Right ventricle myocardium superior (tissue), 1 donor: ENCODE measurements at regions not wholly inside any gene's neighbourhood (a gene's known extent, or its start where the extent isn't known, plus 50 kb on each side); places are given as distances from the start of the nearest gene placed in this dataset.
"Not testable (repeated sequence)": the region's sequence is repeated elsewhere in the genome, so short reads cannot be mapped to it uniquely, and the experiment has no call there.

ENCODE experiments used
- ATAC-seq: fragments of 200-7000 bp; cut with Tn5 transposase; one replicate; pipeline ENCODE4 v1.9.1; 2020; ENCODE audit warnings: mild to moderate bottlenecking; ENCODE audit not compliant: poor library complexity
- DNase-seq: peaks from one replicate; pipeline ENCODE4 v3.0.0-alpha.2; 2020
- intact Hi-C: fragments of 100-400 bp; cut with DNase I; formaldehyde crosslinking; loops from one replicate; pipeline ENCODE4 v1.11.2; 2022
- donor health status: DM: no; HTN: yes; CAD: no; lungs with severe emphysema.

GRCh38 chr21:14833666-14834351, 231.0 kb downstream of the NRIP1 start:
- no peak for DNase-seq

GRCh38 chr21:14833241-14833640, 231.6 kb downstream of the NRIP1 start:
- DNase-seq = no peak
- intact Hi-C loops = no loop called here
- ATAC-seq = no peak

More at GRCh38 chr21:14833666-14834351, 231.0 kb downstream of the NRIP1 start:
- intact Hi-C loops = no loop called here
- no peak for ATAC-seq

GRCh38 chr21:14830307-14830706, 234.5 kb downstream of the NRIP1 start:
- intact Hi-C loops = no loop called here
- no peak for ATAC-seq
- no peak for DNase-seq

GRCh38 chr21:14829685-14830084, 235.1 kb downstream of the NRIP1 start:
- intact Hi-C loops = no loop called here
- no peak for ATAC-seq
- DNase-seq = no peak

- intact Hi-C loops = no loop called here
- DNase-seq (no peak), ATAC-seq (no peak)
Observed at GRCh38 chr21:14827468-14827867, 237.3 kb downstream of the NRIP1 start.

GRCh38 chr21:14826630-14827029, 238.2 kb downstream of the NRIP1 start:
- DNase-seq = no peak
- intact Hi-C loops = no loop called here

GRCh38 chr21:14825514-14825974, 239.3 kb downstream of the NRIP1 start:
- ATAC-seq (no peak), DNase-seq (no peak)
- intact Hi-C loops = no loop called here

More at GRCh38 chr21:14826630-14827029, 238.2 kb downstream of the NRIP1 start:
- no peak for ATAC-seq

GRCh38 chr21:14824126-14824525, 240.7 kb downstream of the NRIP1 start:
- DNase-seq (no peak), ATAC-seq (no peak)
- intact Hi-C loops = no loop called here

GRCh38 chr21:14817311-14817710, 247.5 kb downstream of the NRIP1 start:
- DNase-seq = no peak
- ATAC-seq = no peak
- intact Hi-C loops = no loop called here

- DNase-seq = no peak
- no peak for ATAC-seq
- intact Hi-C loops = no loop called here
Observed at GRCh38 chr21:14814991-14815390, 249.8 kb downstream of the NRIP1 start.

GRCh38 chr21:14814282-14814681, 250.5 kb downstream of the NRIP1 start:
- intact Hi-C loops = no loop called here
- ATAC-seq (no peak), DNase-seq (no peak)

GRCh38 chr21:14804170-14804569, 258.1 kb upstream of the SAMSN1 start:
- intact Hi-C loops, ATAC-seq: not testable (repeated sequence)

GRCh38 chr21:14797543-14797942, 251.4 kb upstream of the SAMSN1 start:
- ATAC-seq (no peak), DNase-seq (no peak)
- intact Hi-C loops = no loop called here

More at GRCh38 chr21:14804170-14804569, 258.1 kb upstream of the SAMSN1 start:
- DNase-seq = not testable (repeated sequence)

GRCh38 chr21:14787312-14787711, 241.2 kb upstream of the SAMSN1 start:
- ATAC-seq = no peak
- intact Hi-C loops = no loop called here

GRCh38 chr21:14785679-14786078, 239.6 kb upstream of the SAMSN1 start:
- no peak for ATAC-seq
- intact Hi-C loops = no loop called here
- no peak for DNase-seq

More at GRCh38 chr21:14787312-14787711, 241.2 kb upstream of the SAMSN1 start:
- no peak for DNase-seq

- ATAC-seq = no peak
- intact Hi-C loops = no loop called here
- peak; percentile 57 for DNase-seq
Observed at GRCh38 chr21:14773777-14774345, 227.7 kb upstream of the SAMSN1 start.

GRCh38 chr21:14771593-14771992, 225.5 kb upstream of the SAMSN1 start:
- intact Hi-C loops = no loop called here
- no peak for ATAC-seq
- no peak for DNase-seq

GRCh38 chr21:14768042-14768441, 221.9 kb upstream of the SAMSN1 start:
- no peak for ATAC-seq
- DNase-seq = no peak
- intact Hi-C loops = no loop called here

- ATAC-seq (no peak), DNase-seq (no peak)
- intact Hi-C loops = no loop called here
Observed at GRCh38 chr21:14767192-14767852, 221.2 kb upstream of the SAMSN1 start.

GRCh38 chr21:14766241-14766640, 220.1 kb upstream of the SAMSN1 start:
- ATAC-seq (no peak), DNase-seq (no peak)
- intact Hi-C loops = no loop called here
